GM13976 (cell line): ENCODE measurements at regions not wholly inside any gene's neighbourhood (a gene's known extent, or its start where the extent isn't known, plus 50 kb on each side); places are given as distances from the start of the nearest gene placed in this dataset.

Experiments
- DNase-seq: peaks from one replicate; pipeline ENCODE4 v3.0.0; 2012; ENCODE audit warnings: low spot score
- CTCF ChIP-seq: IDR thresholded peaks from 2 replicates; pipeline ENCODE4 v1.5.1; 2012; ENCODE audit warnings: borderline replicate concordance, mild to moderate bottlenecking; ENCODE audit not compliant: insufficient read depth; ENCODE audit errors: extremely low read depth, missing control alignments, control extremely low read depth
- in situ Hi-C: fragments of 300-500 bp; cut with MboI; formaldehyde crosslinking; loops from one replicate; pipeline ENCODE4 v1.12.0; 2022; ENCODE audit warnings: low sequenced_read_pairs, mixed read lengths, inconsistent platforms; ENCODE audit not compliant: unreplicated experiment

- no peak for DNase-seq
- no peak for TF ChIP-seq CTCF
- in situ Hi-C loops: no loop called here
Measured at GRCh38 chr1:209304166-209304565, 279.3 kb upstream of the CAMK1G start.

- TF ChIP-seq CTCF: no peak
Measured at GRCh38 chr1:209305221-209305954, 278.1 kb upstream of the CAMK1G start.

GRCh38 chr1:209307846-209308245 is 275.7 kb upstream of the CAMK1G start:
- no peak for DNase-seq
- in situ Hi-C loops: no loop called here
- TF ChIP-seq CTCF: no peak

More at GRCh38 chr1:209305221-209305954, 278.1 kb upstream of the CAMK1G start:
- in situ Hi-C loops: no loop called here
- DNase-seq: no peak

GRCh38 chr1:209309198-209309597 is 274.3 kb upstream of the CAMK1G start:
- no peak for TF ChIP-seq CTCF
- DNase-seq: no peak
- in situ Hi-C loops: no loop called here

- in situ Hi-C loops: no loop called here
- no peak for DNase-seq
- TF ChIP-seq CTCF: no peak
Measured at GRCh38 chr1:209311770-209312169, 271.7 kb upstream of the CAMK1G start.

GRCh38 chr1:209316929-209317328 is 266.6 kb upstream of the CAMK1G start:
- in situ Hi-C loops: no loop called here
- no peak for DNase-seq
- TF ChIP-seq CTCF: no peak
